Tibial nerve (tissue), 4 donors: ENCODE measurements at regions not wholly inside any gene's neighbourhood (a gene's known extent, or its start where the extent isn't known, plus 50 kb on each side); places are given as distances from the start of the nearest gene placed in this dataset.

Experiments used
- CTCF ChIP-seq, 5 experiments: fragments of 200-600 bp in 3 of 5; fragments of 450-650 bp in 2 of 5; sonication (generic) in 3 of 5; IDR thresholded peaks; one replicate each; pipeline ENCODE4 v1.5.1; 2016 to 2019; ENCODE audit warnings: antibody characterized with exemption in 5 of 5, mild to moderate bottlenecking in 3 of 5, moderate library complexity in 2 of 5
- EP300 ChIP-seq, 2 donors: sonication (generic); formaldehyde crosslinking; IDR thresholded peaks; one replicate each; pipeline ENCODE4 v1.6.1; 2017; ENCODE audit warnings: antibody characterized with exemption in 2 of 2, mild to moderate bottlenecking in 1 of 2
- POLR2A ChIP-seq, 2 donors: fragments of 450-650 bp; IDR thresholded peaks; one replicate each; pipeline ENCODE4 v1.6.1; 2017; ENCODE audit warnings: antibody characterized with exemption in 2 of 2, mild to moderate bottlenecking in 2 of 2, moderate library complexity in 2 of 2

- TF ChIP-seq POLR2A (IDR thresholded peaks at IDR 0.05) (no peak), CTCF (IDR thresholded peaks at IDR 0.05) (no peak), EP300 (IDR thresholded peaks at IDR 0.05) (no peak)
These were observed 211.2 kb upstream of the EDNRB start for GRCh38 chr13:78129823-78130222.
